Mesothelial cell of epicardium (in vitro differentiated cells): ENCODE measurements at regions not wholly inside any gene's neighbourhood (a gene's known extent, or its start where the extent isn't known, plus 50 kb on each side); places are given as distances from the start of the nearest gene placed in this dataset.

Source experiments
- DNase-seq, 2 experiments: peaks; one replicate each; pipeline ENCODE4 v3.0.0; 2021; ENCODE audit warnings: low spot score in 2 of 2; ENCODE audit not compliant: unreplicated experiment in 2 of 2
- H3K27ac Mint-ChIP-seq: 2 replicates; pipeline ENCODE4 v1.8.0; 2021; ENCODE audit warnings: mixed read lengths
- H3K27me3 Mint-ChIP-seq: 2 replicates; pipeline ENCODE4 v1.8.0; 2021; ENCODE audit warnings: low read depth, mixed read lengths
- H3K36me3 Mint-ChIP-seq: 2 replicates; pipeline ENCODE4 v1.8.0; 2021; ENCODE audit warnings: mixed read lengths
- H3K4me1 Mint-ChIP-seq: 2 replicates; pipeline ENCODE4 v1.8.0; 2021; ENCODE audit warnings: mixed read lengths
- H3K4me3 Mint-ChIP-seq: 2 replicates; pipeline ENCODE4 v1.8.0; 2021; ENCODE audit warnings: mild to moderate bottlenecking, moderate library complexity, mixed read lengths
- H3K9me3 Mint-ChIP-seq: 2 replicates; pipeline ENCODE4 v1.8.0; 2021; ENCODE audit warnings: mixed read lengths
- CTCF ChIP-seq: fragments of 200-600 bp; sonication (generic); IDR thresholded peaks from one replicate; pipeline ENCODE4 v1.5.0; 2021; ENCODE audit warnings: antibody characterized with exemption; ENCODE audit not compliant: unreplicated experiment

DNA sequence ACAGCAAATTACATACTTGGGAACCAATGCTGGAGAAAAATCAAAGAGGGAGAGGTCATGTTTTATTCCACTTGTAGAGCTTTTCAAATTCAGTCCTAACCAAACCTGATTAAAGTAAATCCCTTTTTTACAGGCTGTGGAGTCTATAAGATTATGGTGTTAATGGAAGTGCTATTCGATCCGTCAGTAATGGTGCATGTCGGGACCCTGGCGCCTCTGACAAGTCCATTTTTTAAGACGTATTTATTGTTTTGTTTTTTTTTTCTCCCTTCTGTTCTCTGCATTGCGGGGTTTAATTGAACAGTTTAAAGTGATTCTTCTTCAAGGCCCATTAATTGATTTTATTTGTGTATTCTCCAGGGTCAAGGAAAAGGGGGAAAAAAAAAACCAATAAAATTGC is 725.9 kb downstream of the TUSC7 start:
- Mint-ChIP-seq H3K9me3 (no peaks in the 10 kb centered on the region), H3K27me3 (no peaks in the 10 kb centered on the region), H3K4me1 (peaks cover 5% of the 10 kb centered on the region), H3K36me3 (no peaks in the 10 kb centered on the region), H3K27ac (no peak overlapping the region), H3K4me3 (no peak overlapping the region)
- no peak for DNase-seq
- TF ChIP-seq CTCF = no peak

GRCh38 chr3:117439812-117440211 is 730.2 kb downstream of the TUSC7 start:
- no peaks in the 10 kb centered on the region for H3K9me3 Mint-ChIP-seq
- no peaks in the 10 kb centered on the region for H3K36me3 Mint-ChIP-seq
- TF ChIP-seq CTCF = no peak
- no peak overlapping the region for H3K4me3 Mint-ChIP-seq
- DNase-seq = no peak
- no peak overlapping the region for H3K27ac Mint-ChIP-seq
- peaks cover 8% of the 10 kb centered on the region for H3K27me3 Mint-ChIP-seq
- peaks cover 14% of the 10 kb centered on the region for H3K4me1 Mint-ChIP-seq

DNA sequence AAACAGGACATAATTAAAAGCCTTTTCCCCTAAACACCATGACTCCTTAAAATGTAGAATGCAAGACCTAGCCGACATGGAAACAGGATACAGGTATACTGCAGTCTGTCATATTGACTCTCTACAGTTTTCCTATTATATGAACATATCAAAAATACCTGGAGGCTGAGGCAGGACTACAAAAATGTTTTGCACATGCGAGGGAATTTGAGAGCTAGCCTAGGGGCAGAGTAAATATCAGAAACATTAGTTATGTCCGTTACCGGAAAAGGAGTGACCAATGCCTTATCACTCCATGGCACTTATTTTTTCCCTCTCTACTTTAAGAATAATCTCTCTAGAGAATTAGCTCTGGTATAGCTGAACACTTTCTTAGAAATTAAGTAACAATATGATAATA is 732.3 kb downstream of the TUSC7 start:
- Mint-ChIP-seq H3K27me3 (peaks cover 12% of the 10 kb centered on the region), H3K27ac (no peak overlapping the region), H3K4me3 (no peak overlapping the region), H3K9me3 (no peaks in the 10 kb centered on the region), H3K4me1 (peaks cover 14% of the 10 kb centered on the region), H3K36me3 (no peaks in the 10 kb centered on the region)
- no peak for TF ChIP-seq CTCF
- DNase-seq = no peak

DNA sequence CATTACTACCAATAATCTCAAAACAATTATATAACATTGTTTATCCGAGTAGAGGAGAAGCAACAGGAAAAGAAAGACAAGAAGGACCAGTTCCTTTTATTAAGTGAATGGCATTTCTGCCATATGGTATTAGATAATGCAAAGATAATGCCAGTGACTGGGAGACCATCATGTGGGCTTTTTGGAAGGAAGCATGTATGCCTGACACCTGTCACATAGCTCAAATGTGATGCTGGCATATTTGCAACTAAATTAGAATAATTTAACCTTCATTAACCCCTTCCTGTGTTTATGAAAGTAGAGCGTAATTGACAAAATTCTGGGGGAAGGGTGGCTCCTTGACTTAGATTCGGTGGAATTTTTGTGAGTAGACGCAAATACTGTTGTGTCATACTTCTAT is 733.0 kb downstream of the TUSC7 start:
- H3K4me1 Mint-ChIP-seq = peaks cover 14% of the 10 kb centered on the region
- peaks cover 15% of the 10 kb centered on the region for H3K27me3 Mint-ChIP-seq
- no peaks in the 10 kb centered on the region for H3K9me3 Mint-ChIP-seq
- H3K27ac Mint-ChIP-seq = no peak overlapping the region
- TF ChIP-seq CTCF = no peak
- no peak overlapping the region for H3K4me3 Mint-ChIP-seq
- no peaks in the 10 kb centered on the region for H3K36me3 Mint-ChIP-seq
- no peak for DNase-seq

GRCh38 chr3:117443014-117443413 is 733.4 kb downstream of the TUSC7 start:
- DNase-seq = no peak
- no peaks in the 10 kb centered on the region for H3K36me3 Mint-ChIP-seq
- H3K27me3 Mint-ChIP-seq = peaks cover 18% of the 10 kb centered on the region
- no peak overlapping the region for H3K27ac Mint-ChIP-seq
- no peak for TF ChIP-seq CTCF
- no peaks in the 10 kb centered on the region for H3K9me3 Mint-ChIP-seq
- H3K4me3 Mint-ChIP-seq = no peak overlapping the region
- peaks cover 14% of the 10 kb centered on the region for H3K4me1 Mint-ChIP-seq

- Mint-ChIP-seq H3K27ac (no peak overlapping the region), H3K36me3 (no peaks in the 10 kb centered on the region), H3K27me3 (peaks cover 19% of the 10 kb centered on the region), H3K4me3 (no peak overlapping the region), H3K9me3 (no peaks in the 10 kb centered on the region), H3K4me1 (peaks cover 14% of the 10 kb centered on the region)
- no peak for DNase-seq
- TF ChIP-seq CTCF = no peak
Measured at GRCh38 chr3:117444175-117444574, 734.6 kb downstream of the TUSC7 start.
